OCI-LY3 (cell line): ENCODE measurements at regions not wholly inside any gene's neighbourhood (a gene's known extent, or its start where the extent isn't known, plus 50 kb on each side); places are given as distances from the start of the nearest gene placed in this dataset.

Source experiments
- H2AFZ ChIP-seq: fragments of 200-600, 300-600 bp; shearing (Covaris generic); 2 replicates; pipeline ENCODE4 v1.6.0; 2014; ENCODE audit warnings: antibody characterized with exemption, low read depth, low read length
- H3K27ac ChIP-seq: fragments of 200-600, 300-600 bp; sonication (generic); 2 replicates; pipeline ENCODE4 v1.5.1; 2014; ENCODE audit warnings: mild to moderate bottlenecking, low read length, moderate library complexity, mixed read lengths
- H3K27me3 ChIP-seq: fragments of 200-600, 300-600 bp; sonication (generic); 2 replicates; pipeline ENCODE4 v1.6.1; 2014; ENCODE audit warnings: low read depth, low read length, mixed read lengths
- H3K36me3 ChIP-seq: fragments of 200-600, 300-600 bp; sonication (generic); replicated peaks from 2 replicates; pipeline ENCODE3; 2014; ENCODE audit warnings: low read depth, low read length, mixed read lengths
- H3K4me1 ChIP-seq: fragments of 300-600, 200-600 bp; sonication (generic); 2 replicates; pipeline ENCODE4 v1.6.1; 2014; ENCODE audit warnings: low read length, mixed read lengths
- H3K4me2 ChIP-seq: fragments of 200-600, 300-600 bp; sonication (generic); 2 replicates; pipeline ENCODE4 v1.6.1; 2014; ENCODE audit warnings: low read length, mixed read lengths
- H3K4me3 ChIP-seq: fragments of 300-600, 200-600 bp; sonication (generic); 2 replicates; pipeline ENCODE4 v1.5.1; 2014; ENCODE audit warnings: antibody characterized with exemption, mild to moderate bottlenecking, low read length, moderate library complexity
- H3K79me2 ChIP-seq: fragments of 300-600, 200-600 bp; shearing (Covaris generic); 2 replicates; pipeline ENCODE4 v1.6.1; 2014; ENCODE audit warnings: mild to moderate bottlenecking, low read length, mixed read lengths
- H3K9ac ChIP-seq: fragments of 300-600, 200-600 bp; shearing (Covaris generic); 2 replicates; pipeline ENCODE4 v1.6.0; 2014; ENCODE audit warnings: mild to moderate bottlenecking, low read length, moderate library complexity
- H3K9me3 ChIP-seq: fragments of 200-600, 300-600 bp; shearing (Covaris generic); 2 replicates; pipeline ENCODE4 v1.6.1; 2014; ENCODE audit warnings: low read length, mixed read lengths; ENCODE audit not compliant: insufficient read depth
- H4K20me1 ChIP-seq: fragments of 200-600, 300-600 bp; sonication (generic); 2 replicates; pipeline ENCODE4 v1.6.1; 2016; ENCODE audit warnings: low read length, mixed read lengths; ENCODE audit not compliant: insufficient read depth
- EZH2phosphoT487 ChIP-seq: fragments of 200-600 bp; shearing (Covaris generic); IDR thresholded peaks from 2 replicates; pipeline ENCODE4 v1.6.1; 2018; ENCODE audit warnings: antibody characterized with exemption, mixed run types, low read depth
- TF ChIP-seq, protein P1 (sequence below): fragments of 200-600, 300-600 bp; sonication (generic); IDR thresholded peaks from 2 replicates; pipeline ENCODE4 v1.5.1; 2014; ENCODE audit warnings: antibody characterized with exemption, low read length, low read depth

DNA sequence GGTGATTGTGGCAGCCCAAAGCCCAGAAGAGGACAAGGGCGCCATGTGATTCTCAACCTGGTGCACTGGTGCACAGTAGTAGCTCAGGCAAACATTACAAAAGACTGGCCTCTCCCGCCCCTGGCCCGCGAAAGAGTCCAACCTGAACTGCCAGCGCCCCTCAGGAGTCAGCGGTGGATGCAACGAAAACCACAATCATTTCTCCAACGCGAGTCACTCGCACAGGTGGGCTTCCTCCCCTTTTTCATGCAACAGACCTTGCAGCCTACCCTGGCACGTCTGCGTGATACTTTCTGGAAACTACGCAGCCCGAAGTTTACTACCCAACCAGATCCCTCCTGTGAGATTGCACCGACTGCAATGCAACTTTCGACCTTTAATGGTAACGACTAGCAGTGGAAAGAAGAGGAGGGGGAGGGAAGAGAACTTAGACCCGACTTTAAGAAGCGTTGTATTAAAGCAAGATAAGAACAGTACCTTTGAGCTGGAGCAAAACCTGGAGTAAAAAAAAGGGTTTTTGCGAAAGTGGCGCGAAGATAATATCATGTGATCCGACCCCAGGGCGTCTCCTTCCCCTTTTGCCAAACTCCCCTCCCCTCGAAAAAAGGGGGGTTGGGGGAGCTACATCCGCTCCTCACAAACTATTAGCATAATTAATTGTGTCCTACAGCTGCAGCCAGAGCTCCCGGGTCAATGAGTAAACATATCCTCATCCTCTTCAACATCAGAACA is 63.3 kb upstream of the CCDC160 start:
- no peaks in the 10 kb centered on the region for H4K20me1 ChIP-seq
- peak overlapping the region; percentile 93 for H3K4me3 ChIP-seq
- H3K79me2 ChIP-seq: peaks cover 24% of the 10 kb centered on the region
- peak overlapping the region; percentile 67 for H2AFZ ChIP-seq
- peak overlapping the region; percentile 55 for H3K27ac ChIP-seq
- H3K4me1 ChIP-seq: peaks cover 13% of the 10 kb centered on the region
- H3K27me3 ChIP-seq: 0 out of 2 replicates have a peak, but pooled peaks cover 3% of the 10 kb centered on the region
- peak overlapping the region; percentile 92 for H3K9ac ChIP-seq
- peak overlapping the region; percentile 63 for H3K4me2 ChIP-seq
- no peaks in the 10 kb centered on the region for H3K9me3 ChIP-seq
- H3K36me3 ChIP-seq: peaks cover 15% of the 10 kb centered on the region
- no peak for TF ChIP-seq EZH2phosphoT487
- TF ChIP-seq, protein P1, sequence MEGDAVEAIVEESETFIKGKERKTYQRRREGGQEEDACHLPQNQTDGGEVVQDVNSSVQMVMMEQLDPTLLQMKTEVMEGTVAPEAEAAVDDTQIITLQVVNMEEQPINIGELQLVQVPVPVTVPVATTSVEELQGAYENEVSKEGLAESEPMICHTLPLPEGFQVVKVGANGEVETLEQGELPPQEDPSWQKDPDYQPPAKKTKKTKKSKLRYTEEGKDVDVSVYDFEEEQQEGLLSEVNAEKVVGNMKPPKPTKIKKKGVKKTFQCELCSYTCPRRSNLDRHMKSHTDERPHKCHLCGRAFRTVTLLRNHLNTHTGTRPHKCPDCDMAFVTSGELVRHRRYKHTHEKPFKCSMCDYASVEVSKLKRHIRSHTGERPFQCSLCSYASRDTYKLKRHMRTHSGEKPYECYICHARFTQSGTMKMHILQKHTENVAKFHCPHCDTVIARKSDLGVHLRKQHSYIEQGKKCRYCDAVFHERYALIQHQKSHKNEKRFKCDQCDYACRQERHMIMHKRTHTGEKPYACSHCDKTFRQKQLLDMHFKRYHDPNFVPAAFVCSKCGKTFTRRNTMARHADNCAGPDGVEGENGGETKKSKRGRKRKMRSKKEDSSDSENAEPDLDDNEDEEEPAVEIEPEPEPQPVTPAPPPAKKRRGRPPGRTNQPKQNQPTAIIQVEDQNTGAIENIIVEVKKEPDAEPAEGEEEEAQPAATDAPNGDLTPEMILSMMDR: no peak

- Histone ChIP-seq H3K36me3 (peaks cover 12% of the 10 kb centered on the region), H2AFZ (peak overlapping the region; percentile 67), H3K4me2 (peak overlapping the region; percentile 63), H3K27me3 (0 out of 2 replicates have a peak, but pooled peaks cover 3% of the 10 kb centered on the region), H4K20me1 (no peaks in the 10 kb centered on the region), H3K4me1 (peaks cover 13% of the 10 kb centered on the region), H3K9ac (peak overlapping the region; percentile 92), H3K79me2 (peaks cover 24% of the 10 kb centered on the region), H3K4me3 (peak overlapping the region; percentile 93), H3K27ac (peak overlapping the region; percentile 55), H3K9me3 (no peaks in the 10 kb centered on the region)
- no peak for TF ChIP-seq EZH2phosphoT487
- TF ChIP-seq, protein P1: no peak
Observed at GRCh38 chrX:134174273-134174660, 62.7 kb upstream of the CCDC160 start.

DNA sequence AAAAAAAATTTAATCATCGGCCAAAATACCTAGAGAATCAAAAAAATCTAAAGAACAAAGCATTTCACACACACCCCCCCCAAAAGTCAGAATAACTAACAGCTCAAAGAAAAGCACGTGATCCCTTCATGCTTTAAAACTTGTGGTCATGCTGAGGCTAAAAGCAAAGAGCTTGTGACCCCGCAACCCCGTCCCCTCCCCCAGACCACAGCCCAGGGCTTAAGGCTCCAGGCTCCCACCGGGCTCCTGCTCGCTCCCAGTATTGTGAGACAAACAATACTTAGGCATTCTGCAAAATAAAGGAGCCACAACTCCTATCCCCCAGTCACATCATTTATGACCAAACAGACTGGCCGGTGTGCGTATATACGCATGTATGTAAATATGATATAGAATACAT is 62.1 kb upstream of the CCDC160 start:
- H2AFZ ChIP-seq: peak overlapping the region; percentile 4; the same call in 1 of the 2 replicates
- H3K79me2 ChIP-seq: peaks cover 24% of the 10 kb centered on the region
- H3K4me1 ChIP-seq: peaks cover 13% of the 10 kb centered on the region
- H3K36me3 ChIP-seq: peaks cover 6% of the 10 kb centered on the region
- H3K27me3 ChIP-seq: 0 out of 2 replicates have a peak, but pooled peaks cover 3% of the 10 kb centered on the region
- peak overlapping the region; percentile 93; the same call in 1 of the 2 replicates for H3K4me3 ChIP-seq
- peak overlapping the region; percentile 63 for H3K4me2 ChIP-seq
- TF ChIP-seq, protein P1: no peak
- TF ChIP-seq EZH2phosphoT487: no peak
- H3K27ac ChIP-seq: no peak overlapping the region
- H3K9me3 ChIP-seq: no peaks in the 10 kb centered on the region
- H4K20me1 ChIP-seq: no peaks in the 10 kb centered on the region
- no peak overlapping the region for H3K9ac ChIP-seq

- H3K4me1 ChIP-seq: peaks cover 11% of the 10 kb centered on the region
Observed at GRCh38 chrX:134177527-134177926, 59.5 kb upstream of the CCDC160 start.

More at GRCh38 chrX:134177527-134177926, 59.5 kb upstream of the CCDC160 start:
- no peak overlapping the region for H3K4me3 ChIP-seq
- peaks cover 14% of the 10 kb centered on the region for H3K79me2 ChIP-seq
- H3K36me3 ChIP-seq: no peaks in the 10 kb centered on the region
- 0 out of 2 replicates have a peak, but pooled peaks cover 3% of the 10 kb centered on the region for H3K27me3 ChIP-seq
- no peak overlapping the region for H2AFZ ChIP-seq
- no peak for TF ChIP-seq EZH2phosphoT487
- TF ChIP-seq, protein P1: no peak
- no peak overlapping the region for H3K9ac ChIP-seq
- H4K20me1 ChIP-seq: no peaks in the 10 kb centered on the region
- H3K9me3 ChIP-seq: no peaks in the 10 kb centered on the region
- H3K27ac ChIP-seq: no peak overlapping the region
- H3K4me2 ChIP-seq: no peak overlapping the region
